ENCODE measurements at regions not wholly inside any gene's neighbourhood (a gene's known extent, or its start where the extent isn't known, plus 50 kb on each side); places are given as distances from the start of the nearest gene placed in this dataset.
A peak's percentile ranks its signal among the peaks of the same experiment; 100 is the strongest.

GRCh38 chr12:90855534-90855933 is 99.4 kb downstream of the CCER1 start:
- POLR2A ChIA-PET, result no interaction called here
- TF ChIP-seq CTCF (IDR thresholded peaks at IDR 0.05; ENCODE audit: control extremely low read depth, extremely low read depth, low read depth, missing control alignments), result no peak
- CTCF ChIA-PET, result no interaction called here
- no peak for DNase-seq (ENCODE audit: extremely low spot score)

DNA sequence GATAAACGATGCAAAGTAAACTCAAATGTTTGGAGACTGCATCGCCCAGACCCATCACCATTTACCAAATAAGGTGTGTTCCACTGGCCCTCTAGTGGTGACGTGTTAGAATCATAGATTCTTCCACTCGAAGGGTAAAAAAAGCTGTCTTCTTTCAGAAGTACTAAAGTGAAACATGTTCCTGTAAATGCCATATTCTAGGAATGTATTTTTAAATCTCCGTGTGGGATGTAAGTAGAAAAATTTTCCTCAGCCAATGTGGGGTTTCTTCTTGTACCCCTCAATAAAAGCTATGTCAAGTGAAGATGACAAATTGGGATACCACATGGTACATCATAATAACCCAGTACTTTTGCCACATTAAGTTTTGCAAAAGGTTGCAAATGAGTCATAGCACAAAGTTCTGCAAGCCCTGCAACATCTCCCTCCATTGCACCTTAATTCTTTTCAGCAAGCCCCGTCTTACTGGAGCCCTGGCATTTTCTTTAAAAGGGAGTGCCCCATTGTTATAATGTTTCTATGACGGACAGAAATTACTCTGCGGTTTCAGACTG is 100.8 kb downstream of the CCER1 start:
- peak; percentile 59 for TF ChIP-seq CTCF (IDR thresholded peaks at IDR 0.05; ENCODE audit: control extremely low read depth, extremely low read depth, low read depth, missing control alignments)
- POLR2A ChIA-PET, result no interaction called here
- DNase-seq (ENCODE audit: extremely low spot score), result peak; percentile 16
- CTCF ChIA-PET, result interaction anchor here (0.7 to 1.5 kb wide), 6 partner anchors 10 to 1312 kb away, joined by 3 to 5 read pairs (median 3); no protein-coding TSS in a partner anchor

- POLR2A ChIA-PET, result no interaction called here
- CTCF ChIA-PET, result no interaction called here
- no peak for DNase-seq (ENCODE audit: extremely low spot score)
- no peak for TF ChIP-seq CTCF (IDR thresholded peaks at IDR 0.05; ENCODE audit: control extremely low read depth, extremely low read depth, low read depth, missing control alignments)
Measured at GRCh38 chr12:90851800-90852718, 102.9 kb downstream of the CCER1 start.

- ChIA-PET POLR2A (no interaction called here), CTCF (interaction anchor here (0.6 kb wide), 1 partner anchor 17 kb away, joined by 3 read pairs; no protein-coding TSS in a partner anchor)
Measured at GRCh38 chr12:90842477-90842876, 112.5 kb downstream of the CCER1 start.

DNA sequence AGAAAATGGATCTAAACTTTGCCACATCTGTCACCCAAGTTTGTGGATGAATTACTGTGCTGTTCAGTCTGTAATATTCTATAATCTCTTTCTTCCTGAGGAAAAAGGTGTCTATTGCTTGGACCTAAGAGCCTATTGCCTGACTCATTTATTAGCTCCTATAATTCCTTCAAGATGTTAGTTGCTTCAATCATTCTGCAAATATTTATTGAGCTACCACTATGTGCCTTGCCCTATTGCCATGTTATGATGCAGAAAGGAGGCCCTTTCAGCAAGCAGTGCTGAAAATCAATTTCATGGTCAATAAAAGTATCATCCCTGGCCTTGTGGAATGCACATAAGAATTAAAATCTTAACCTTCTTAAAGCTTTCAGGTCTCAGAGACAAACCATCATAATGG is 113.6 kb downstream of the CCER1 start:
- no peak for DNase-seq (ENCODE audit: extremely low spot score)
- ChIA-PET POLR2A (no interaction called here), CTCF (interaction anchor here (1.0 kb wide), 1 partner anchor 9 kb away, joined by 4 read pairs; no protein-coding TSS in a partner anchor)
- no peak for TF ChIP-seq CTCF (IDR thresholded peaks at IDR 0.05; ENCODE audit: control extremely low read depth, extremely low read depth, low read depth, missing control alignments)

More at GRCh38 chr12:90842477-90842876, 112.5 kb downstream of the CCER1 start:
- no peak for TF ChIP-seq CTCF (IDR thresholded peaks at IDR 0.05; ENCODE audit: control extremely low read depth, extremely low read depth, low read depth, missing control alignments)
- DNase-seq (ENCODE audit: extremely low spot score), result no peak

DNA sequence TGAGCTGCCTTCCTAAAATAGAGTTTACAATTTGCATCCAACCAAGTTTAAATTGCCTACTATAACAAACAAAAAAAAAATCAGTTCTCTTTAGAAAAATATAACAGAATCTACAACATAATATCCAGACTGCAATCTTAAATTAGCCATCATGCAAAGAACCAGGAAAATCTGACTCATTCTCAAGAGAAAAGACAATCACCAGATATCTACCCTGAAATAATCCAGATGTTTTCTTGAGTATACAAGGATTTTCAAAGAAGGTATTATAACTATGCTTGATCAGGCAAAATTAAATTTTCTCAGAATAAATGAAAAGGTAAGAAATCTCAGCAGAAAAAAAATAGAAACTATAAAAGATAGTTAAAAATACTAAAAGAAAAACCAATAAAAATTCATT is 115.6 kb downstream of the CCER1 start:
- TF ChIP-seq CTCF (IDR thresholded peaks at IDR 0.05; ENCODE audit: control extremely low read depth, extremely low read depth, low read depth, missing control alignments), result no peak
- POLR2A ChIA-PET, result no interaction called here
- DNase-seq (ENCODE audit: extremely low spot score), result no peak
- CTCF ChIA-PET, result interaction anchor here (1.2 kb wide), 1 partner anchor 27 kb away, joined by 3 read pairs; no protein-coding TSS in a partner anchor

All from GM10248 (cell line).